Lower leg skin (tissue), 3 donors: ENCODE measurements at regions not wholly inside any gene's neighbourhood (a gene's known extent, or its start where the extent isn't known, plus 50 kb on each side); places are given as distances from the start of the nearest gene placed in this dataset.

Experiments
- POLR2A ChIP-seq, 2 donors: fragments of 450-650 bp; IDR thresholded peaks; one replicate each; pipeline ENCODE4 v1.6.1; 2016 to 2017; ENCODE audit warnings: antibody characterized with exemption in 2 of 2, mild to moderate bottlenecking in 1 of 2, moderate library complexity in 1 of 2
- TF ChIP-seq, protein P1 (sequence below), 3 donors: fragments of 450-650 bp; IDR thresholded peaks; one replicate each; pipeline ENCODE4 v1.5.1; 2016; ENCODE audit warnings: antibody characterized with exemption in 3 of 3, mild to moderate bottlenecking in 3 of 3, moderate library complexity in 2 of 3

DNA sequence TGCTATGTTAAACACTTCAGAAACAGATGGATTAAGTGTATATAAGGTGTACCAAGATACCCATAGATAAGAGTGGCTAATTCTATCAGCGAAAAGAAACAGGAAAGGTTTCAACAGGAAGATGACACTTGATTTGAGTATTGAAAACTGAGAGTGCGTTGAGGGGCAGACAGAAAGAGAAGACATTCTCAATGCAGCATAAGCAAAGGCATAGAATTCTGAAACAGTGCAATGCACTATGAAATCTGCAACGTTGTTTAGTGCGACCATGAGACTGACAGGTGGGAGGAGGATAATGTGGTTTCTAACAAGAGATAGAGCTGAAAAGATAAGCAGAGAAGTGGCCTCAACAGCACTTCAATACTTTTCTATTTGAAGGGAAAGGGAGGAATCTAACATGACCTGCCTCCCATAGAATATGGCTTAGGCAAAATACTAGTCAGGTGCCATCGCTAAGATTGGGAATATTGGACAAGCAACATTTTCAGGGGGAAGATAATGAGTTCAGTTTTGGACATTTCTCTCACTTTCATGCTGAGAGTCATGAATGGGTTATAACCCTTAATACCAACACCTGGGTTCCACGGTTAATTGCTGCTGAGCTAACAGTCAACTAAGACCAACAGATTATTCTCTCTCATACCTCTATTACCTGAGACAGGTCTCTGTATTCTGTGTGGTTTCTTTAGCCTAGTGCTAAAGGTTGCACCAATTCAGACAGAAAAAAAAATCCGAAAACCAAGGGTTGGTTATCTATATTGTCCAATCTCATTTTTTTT, 312.9 kb upstream of the ARID1B start:
- TF ChIP-seq, protein P1, sequence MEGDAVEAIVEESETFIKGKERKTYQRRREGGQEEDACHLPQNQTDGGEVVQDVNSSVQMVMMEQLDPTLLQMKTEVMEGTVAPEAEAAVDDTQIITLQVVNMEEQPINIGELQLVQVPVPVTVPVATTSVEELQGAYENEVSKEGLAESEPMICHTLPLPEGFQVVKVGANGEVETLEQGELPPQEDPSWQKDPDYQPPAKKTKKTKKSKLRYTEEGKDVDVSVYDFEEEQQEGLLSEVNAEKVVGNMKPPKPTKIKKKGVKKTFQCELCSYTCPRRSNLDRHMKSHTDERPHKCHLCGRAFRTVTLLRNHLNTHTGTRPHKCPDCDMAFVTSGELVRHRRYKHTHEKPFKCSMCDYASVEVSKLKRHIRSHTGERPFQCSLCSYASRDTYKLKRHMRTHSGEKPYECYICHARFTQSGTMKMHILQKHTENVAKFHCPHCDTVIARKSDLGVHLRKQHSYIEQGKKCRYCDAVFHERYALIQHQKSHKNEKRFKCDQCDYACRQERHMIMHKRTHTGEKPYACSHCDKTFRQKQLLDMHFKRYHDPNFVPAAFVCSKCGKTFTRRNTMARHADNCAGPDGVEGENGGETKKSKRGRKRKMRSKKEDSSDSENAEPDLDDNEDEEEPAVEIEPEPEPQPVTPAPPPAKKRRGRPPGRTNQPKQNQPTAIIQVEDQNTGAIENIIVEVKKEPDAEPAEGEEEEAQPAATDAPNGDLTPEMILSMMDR (IDR thresholded peaks at IDR 0.05) = no peak
- no peak for TF ChIP-seq POLR2A (IDR thresholded peaks at IDR 0.05)
